NCI-H2196 (cell line): ENCODE measurements at regions not wholly inside any gene's neighbourhood (a gene's known extent, or its start where the extent isn't known, plus 50 kb on each side); places are given as distances from the start of the nearest gene placed in this dataset.

ENCODE experiments used
- DNase-seq: peaks from one replicate; lab custom pipeline; 2025; ENCODE audit not compliant: unreplicated experiment; lab: John Stamatoyannopoulos, UW

- no peak for DNase-seq
These were observed 75.3 kb upstream of the MGAT4C start for GRCh38 chr12:86331457-86331856.

DNA sequence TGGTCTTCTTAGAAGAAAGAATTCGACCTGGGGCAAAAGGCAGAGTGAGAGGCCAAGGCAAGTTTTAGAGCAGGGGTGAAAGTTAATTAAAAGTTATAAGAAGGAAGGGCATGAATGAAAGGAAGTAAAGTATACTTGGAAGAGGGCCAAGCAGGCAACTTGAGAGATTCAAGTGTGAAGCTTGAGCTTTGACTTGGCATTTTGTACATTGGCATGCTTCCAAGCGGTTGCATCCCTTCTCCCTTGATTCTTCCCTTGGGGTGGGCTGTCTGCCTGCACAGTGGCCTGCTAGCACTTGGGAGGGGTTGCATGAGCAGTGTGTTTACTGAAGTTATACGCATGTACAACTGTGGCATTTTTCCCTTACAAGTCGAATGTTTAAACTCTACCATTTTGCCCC lies 74.8 kb upstream of the MGAT4C start:
- DNase-seq: no peak

GRCh38 chr12:86312232-86312631 lies 56.0 kb upstream of the MGAT4C start:
- DNase-seq: no peak
